Pulmonary artery endothelial cell (primary cell): ENCODE measurements at regions not wholly inside any gene's neighbourhood (a gene's known extent, or its start where the extent isn't known, plus 50 kb on each side); places are given as distances from the start of the nearest gene placed in this dataset.

ENCODE experiments used
- DNase-seq: peaks from one replicate; pipeline ENCODE4 v3.0.0-alpha.2; 2011; ENCODE audit warnings: low read depth, low spot score

DNA sequence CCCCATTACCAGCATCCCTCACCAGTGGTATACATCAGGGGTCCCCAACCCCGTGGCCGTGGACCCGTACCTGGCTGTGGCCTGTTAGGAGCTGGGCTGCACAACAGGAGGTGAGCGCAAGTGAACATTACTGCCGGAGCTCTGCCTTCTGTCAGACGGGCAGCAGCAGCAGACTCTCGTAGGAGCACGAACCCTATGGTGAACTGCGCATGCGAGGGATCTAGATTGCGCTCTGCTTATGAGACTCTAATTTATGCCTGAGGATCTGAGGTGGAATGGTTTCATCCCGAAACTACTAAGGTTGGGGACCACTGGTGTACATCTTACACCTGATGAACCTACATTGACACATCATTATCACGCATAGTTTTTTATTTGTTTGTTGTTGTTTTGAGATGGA is 52.8 kb upstream of the DHX15 start:
- no peak for DNase-seq

DNA sequence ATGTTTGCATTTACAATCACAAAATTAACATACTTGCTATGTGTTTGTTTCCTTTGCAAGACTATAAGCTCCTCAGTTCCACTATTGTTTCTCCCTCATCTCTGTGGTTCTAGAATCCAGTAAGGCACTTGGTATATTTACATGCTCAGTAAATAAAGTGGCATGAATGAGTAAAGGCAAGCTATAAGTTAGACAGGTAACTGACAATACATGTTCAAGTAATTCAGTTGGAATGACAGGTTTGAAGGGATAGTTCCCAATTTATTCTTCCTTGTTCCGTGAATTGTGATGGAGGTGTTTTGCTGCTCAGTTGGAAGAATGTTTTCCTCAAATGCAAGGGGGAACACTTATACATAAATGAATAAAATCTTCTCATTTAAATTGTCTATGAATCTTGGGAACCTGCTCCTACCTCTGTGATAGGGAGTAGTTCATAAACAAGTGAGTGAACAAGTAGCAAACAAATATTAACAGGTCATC is 54.1 kb upstream of the DHX15 start:
- DNase-seq: no peak

- no peak for DNase-seq
Measured at GRCh38 chr4:24639714-24640113, 55.4 kb upstream of the DHX15 start.

- DNase-seq: no peak
Measured at GRCh38 chr4:24640366-24640765, 56.0 kb upstream of the DHX15 start.

- no peak for DNase-seq
Measured at GRCh38 chr4:24642981-24643547, 58.7 kb upstream of the DHX15 start.

- DNase-seq: no peak
Measured at GRCh38 chr4:24643774-24644520, 59.6 kb upstream of the DHX15 start.

DNA sequence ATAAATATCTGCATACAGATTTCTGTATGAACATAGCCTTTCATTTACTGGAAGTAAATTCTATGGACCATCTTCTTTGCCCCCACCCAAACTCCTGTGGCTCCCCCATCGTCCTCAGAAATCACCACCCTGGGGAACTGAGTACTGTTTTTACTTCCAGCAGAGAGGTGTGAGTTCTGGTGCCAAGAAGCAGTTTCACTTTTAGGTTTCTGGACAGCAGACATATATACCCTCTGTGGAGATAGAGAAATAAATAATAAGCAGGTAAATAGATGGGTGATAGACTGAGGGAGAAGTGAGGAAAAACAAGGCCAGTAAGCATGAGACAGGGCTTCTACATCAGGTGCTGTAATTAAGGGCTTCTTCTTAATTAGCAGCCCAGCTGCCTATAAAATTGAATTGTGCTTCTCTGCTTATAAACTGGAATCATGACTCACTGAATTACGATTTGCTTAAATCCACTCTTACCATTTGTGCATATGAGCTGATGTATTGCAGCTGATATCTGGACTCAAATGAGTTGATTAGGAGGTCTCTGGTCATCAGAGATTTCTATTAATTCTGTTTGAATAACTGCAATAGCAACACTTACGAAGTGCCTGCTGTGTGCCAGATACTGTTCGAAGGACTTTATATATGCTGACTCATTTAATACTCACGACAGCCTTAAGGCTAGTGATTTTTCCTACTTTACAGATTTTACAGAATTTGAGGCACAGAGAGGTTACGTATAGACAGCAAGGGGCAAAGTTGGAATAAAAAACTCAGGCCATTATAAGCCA is 60.8 kb upstream of the DHX15 start:
- DNase-seq: no peak

DNA sequence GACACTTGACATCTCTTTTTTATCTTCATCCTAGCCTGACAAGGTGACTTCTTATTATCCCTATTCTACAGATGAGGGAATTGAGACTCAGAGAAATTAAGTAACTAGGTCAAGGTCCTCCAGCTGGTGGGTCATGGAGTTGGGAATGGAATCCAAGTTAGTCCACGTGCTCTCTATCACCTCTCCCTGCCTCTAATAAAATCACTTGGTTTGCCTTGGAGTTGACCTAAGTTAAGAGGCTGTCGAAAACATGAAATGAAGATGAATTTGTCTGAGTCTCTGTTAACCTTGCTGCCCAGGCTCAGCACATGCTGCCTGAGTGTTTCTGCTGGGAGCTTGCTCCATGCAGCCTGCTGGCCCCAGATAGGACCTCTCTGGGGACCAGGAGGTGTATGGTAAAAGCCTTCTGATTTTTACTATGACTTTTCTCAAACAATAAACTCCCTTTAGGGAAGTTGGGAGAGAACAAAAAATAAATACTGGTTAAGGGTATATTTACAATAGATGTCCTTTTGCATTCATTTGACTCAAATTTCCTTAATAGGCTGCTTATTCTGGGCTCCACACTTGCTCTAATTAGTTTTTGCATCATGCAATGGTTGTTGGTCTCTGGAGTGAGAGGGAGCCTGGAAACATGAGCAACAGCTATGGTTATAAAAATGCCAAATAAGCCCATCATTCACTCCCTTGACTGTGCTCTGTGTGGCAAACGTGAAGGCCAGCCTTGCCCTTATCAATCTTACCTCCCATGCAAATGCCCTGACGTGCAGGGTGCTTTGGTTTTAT is 61.6 kb upstream of the DHX15 start:
- DNase-seq: no peak

- no peak for DNase-seq
Measured at GRCh38 chr4:24646798-24647460, 62.6 kb upstream of the DHX15 start.

DNA sequence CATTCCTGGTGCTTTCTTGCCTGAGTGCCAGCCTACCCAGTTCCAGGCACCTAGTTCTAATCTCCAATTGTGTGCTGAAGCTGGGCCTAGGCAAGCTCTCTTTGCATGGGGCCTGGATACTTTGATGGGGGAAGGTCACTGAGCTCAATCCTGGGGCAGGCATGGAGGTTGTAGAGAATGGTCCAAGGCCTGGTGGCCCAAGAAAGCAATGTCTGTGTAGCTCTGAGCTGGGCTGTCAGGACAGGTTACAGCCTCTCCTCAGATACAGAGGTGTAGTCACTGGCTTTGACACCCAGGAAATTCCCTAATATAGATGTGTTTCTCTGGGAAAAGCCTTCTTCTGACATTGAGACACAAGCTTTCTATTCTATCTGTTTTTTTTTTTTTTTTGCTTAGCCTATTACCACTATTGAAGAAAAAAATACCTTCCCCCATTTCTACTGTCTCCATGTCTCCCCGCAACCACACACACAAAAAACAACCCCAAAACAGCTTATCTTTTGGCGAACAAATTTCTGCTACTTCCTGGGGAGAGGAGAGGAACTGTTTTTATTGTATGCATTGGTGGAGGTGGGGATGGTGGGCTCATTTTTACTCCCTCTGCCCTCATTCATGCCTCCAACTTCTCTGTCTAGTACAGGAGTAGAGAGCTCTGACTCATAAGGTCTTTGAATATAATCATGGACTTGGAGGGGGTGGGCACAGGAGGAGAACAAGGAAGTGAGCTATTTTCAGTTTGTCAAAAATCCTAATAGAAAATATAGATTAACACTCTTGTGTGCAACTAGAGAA is 66.7 kb upstream of the DHX15 start:
- no peak for DNase-seq

DNA sequence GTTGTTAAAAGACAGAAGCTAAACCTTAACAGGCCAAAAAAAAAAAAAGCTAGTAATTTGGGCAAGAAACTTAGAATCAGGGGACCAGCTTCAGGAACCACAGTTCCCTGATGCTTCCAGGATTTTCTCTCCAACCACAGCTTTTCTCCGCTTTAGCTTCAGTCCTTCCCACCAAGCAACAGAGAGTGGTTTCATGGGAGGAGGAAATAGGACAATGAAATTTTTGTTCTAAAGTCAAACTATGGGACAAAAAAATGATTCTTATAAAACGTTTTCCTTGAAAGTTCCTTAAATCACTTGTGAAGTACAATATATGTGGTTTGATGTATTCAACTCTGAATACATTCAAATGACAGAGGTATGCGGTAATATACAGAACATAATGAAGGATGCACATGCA is 71.0 kb upstream of the DHX15 start:
- no peak for DNase-seq

DNA sequence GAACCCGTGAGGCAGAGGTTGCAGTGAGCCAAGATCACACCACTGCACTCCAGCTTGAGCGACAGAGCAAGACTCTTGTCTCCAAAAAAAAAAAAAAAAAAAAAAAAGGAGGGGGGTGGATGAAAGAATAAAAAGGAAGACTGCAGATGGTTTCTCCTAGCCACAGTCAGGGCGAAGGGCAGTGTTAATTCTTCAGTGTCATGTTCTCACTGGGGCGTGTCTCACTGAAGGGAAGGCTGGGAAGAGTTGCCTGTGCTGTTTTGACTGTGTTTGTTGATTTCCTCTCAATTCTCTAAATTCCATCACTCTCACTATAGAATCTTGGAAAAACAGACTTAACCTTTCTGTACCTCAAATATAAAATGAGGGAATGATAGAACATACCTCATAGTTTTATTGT is 71.6 kb upstream of the DHX15 start:
- no peak for DNase-seq

DNA sequence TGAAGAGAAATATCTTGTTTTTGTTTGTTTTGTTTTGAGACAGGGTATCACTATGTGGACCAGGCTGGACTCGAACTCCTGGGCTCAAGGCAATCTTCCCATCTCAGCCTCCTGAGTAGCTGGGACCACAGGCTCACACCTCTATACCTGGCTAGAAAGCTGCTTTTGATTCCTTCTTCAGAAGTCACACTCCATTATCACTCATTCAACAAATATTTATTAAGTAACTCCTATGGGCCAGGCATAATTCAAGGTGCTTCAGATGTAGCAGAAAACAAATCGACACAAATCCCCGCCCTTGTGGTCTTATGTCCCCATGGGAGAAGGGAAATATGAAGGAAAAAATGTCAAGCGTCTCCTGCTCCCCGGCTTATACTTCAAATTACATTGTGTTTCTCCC is 72.6 kb upstream of the DHX15 start:
- no peak for DNase-seq

DNA sequence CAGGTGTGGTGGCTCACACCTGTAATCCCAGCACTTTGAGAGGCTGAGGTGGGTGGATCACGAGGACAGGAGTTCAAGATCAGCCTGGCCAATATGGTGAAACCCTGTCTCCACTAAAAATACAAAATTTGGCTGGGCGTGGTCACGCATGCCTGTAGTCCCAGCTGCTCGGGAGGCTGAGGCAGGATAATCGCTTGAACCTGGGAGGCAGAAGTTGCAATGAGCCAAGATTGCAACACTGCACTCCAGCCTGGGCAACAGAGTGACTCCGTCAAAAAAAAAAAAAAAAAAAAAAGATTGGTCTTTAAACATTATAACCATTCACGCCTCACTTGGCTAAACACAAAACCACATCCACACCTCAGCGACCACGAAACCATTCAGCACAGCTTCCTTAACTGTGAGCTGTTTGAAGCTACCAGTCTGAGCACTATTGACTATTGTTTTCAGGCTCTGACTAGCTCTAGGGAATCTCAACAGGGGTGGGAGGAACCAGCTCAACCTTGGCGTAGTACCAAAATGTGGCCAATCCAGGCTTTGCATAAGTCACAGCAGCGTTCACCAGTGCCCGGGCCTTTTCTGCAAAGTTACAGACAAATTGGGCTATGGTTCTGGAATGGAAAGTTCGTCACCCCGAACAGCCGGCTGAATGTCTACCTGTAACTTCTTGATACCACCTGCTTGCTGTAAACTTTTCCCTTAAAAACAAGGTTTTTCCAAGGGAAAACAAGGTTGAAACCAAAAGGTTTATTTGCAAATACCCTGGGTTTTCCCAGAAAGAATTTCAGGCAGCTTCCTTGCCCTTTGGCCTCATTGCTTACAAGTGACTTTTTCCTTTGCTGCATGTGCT is 73.6 kb upstream of the DHX15 start:
- no peak for DNase-seq

GRCh38 chr4:24659241-24659961 is 75.0 kb upstream of the DHX15 start:
- no peak for DNase-seq

DNA sequence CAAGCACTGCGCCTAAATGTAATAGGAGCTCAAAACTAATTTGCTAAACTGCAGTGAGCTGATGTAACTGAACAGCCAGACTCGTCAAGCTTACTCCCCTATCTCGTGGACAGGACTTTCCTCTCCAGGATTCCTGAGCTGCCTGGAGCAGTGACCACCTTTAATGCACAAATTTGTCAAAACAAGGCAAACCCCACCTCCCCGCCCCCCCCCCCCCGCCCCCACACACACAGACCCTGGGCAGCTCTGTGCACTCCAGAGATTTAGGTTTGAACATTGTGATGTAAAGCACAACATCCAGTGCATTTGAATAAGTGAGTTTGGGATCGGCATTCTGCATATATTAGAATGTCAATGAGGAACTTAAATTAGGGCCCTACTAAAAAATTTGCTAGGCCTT is 77.7 kb upstream of the DHX15 start:
- no peak for DNase-seq

- no peak for DNase-seq
Measured at GRCh38 chr4:24662542-24662941, 78.2 kb upstream of the DHX15 start.

DNA sequence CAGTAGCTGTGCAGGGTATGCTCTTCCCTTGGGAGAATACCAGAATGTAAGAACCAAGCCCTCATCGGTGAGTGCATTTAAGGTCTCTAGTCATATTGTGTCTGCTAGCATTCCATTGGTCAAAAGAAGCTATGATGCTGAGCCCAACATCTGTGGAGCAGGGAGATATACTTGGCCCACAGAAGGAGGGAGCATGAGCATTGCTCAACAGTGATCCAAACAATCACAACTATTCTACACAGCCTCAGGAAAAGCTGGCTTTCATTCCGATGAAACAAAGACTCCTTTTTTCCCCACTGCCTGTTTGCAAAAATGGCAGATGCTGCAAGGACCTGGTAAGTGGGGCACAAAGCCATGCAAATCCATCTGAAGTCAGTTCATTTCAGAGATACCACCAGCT is 80.6 kb upstream of the DHX15 start:
- DNase-seq: no peak

- DNase-seq: no peak
Measured at GRCh38 chr4:24666316-24666715, 82.0 kb upstream of the DHX15 start.
